GM12878 (cell line): ENCODE measurements at regions not wholly inside any gene's neighbourhood (a gene's known extent, or its start where the extent isn't known, plus 50 kb on each side); places are given as distances from the start of the nearest gene placed in this dataset.

Experiments used
- ATAC-seq: fragments of 200-7000 bp; cut with Tn5 transposase; 3 replicates; pipeline ENCODE4 v1.9.1; 2020; ENCODE audit warnings: mild to moderate bottlenecking, moderate library complexity
- BruUV-seq: library from RNA; stranded (reverse); fragments of 400-500 nt; replicated peaks from 2 replicates; lab custom pipeline; 2021; lab: Mats Ljungman, UMichigan
- CTCF ChIA-PET: fragments of 300-600 bp; sonication (Branson Sonifier 250); formaldehyde crosslinking; extraction: SDS; loops from one replicate; lab custom pipeline; 2021; ENCODE audit warnings: inconsistent platforms; lab: Yijun Ruan, JAX
- POLR2A ChIA-PET: fragments of 350-600 bp; formaldehyde crosslinking; extraction: SDS; loops from one replicate; lab custom pipeline; 2021; ENCODE audit warnings: inconsistent platforms; lab: Charles Lee
- RAD21 ChIA-PET: fragments of 300-600 bp; sonication (Branson Sonifier 250); formaldehyde crosslinking; loops from one replicate; lab custom pipeline; 2023; ENCODE audit warnings: antibody characterized with exemption; ENCODE audit not compliant: unreplicated experiment; lab: Charles Lee
- SMC1A ChIA-PET: fragments of 300-600 bp; sonication (Branson Sonifier 250); formaldehyde crosslinking; loops from one replicate; lab custom pipeline; 2023; ENCODE audit not compliant: unreplicated experiment, uncharacterized antibody; lab: Charles Lee
- DNase-seq: peaks from one replicate; pipeline ENCODE4 v3.0.0-alpha.2; 2011; ENCODE audit warnings: low read depth, low spot score
- FAIRE-seq: peaks from 3 replicates; lab custom pipeline; 2011; peaks lifted over from hg19 to GRCh38; lab: Jason Lieb, UNC
- H2AFZ ChIP-seq: 2 replicates; pipeline ENCODE4 v1.6.0; 2011; ENCODE audit warnings: low read depth, low read length, control low read depth; ENCODE audit not compliant: control insufficient read depth
- H3K27ac ChIP-seq: 2 replicates; pipeline ENCODE4 v1.5.1; 2011; ENCODE audit warnings: control low read depth; ENCODE audit not compliant: control insufficient read depth, insufficient read depth
- H3K27me3 ChIP-seq, 2 experiments: replicated peaks in 1 of 2; 2 replicates each; pipeline versions ENCODE4 v1.6.0 to v1.6.1; 2011; ENCODE audit warnings: low read length in 1 of 2; ENCODE audit not compliant: control insufficient read depth in 2 of 2, insufficient read depth in 2 of 2
- H3K36me3 ChIP-seq, 2 experiments: 2 replicates each; pipeline ENCODE4 v1.5.1; 2011; ENCODE audit warnings: low read length in 1 of 2; ENCODE audit not compliant: control insufficient read depth in 2 of 2, insufficient read depth in 2 of 2
- H3K4me1 ChIP-seq: 2 replicates; pipeline ENCODE4 v1.6.1; 2011; ENCODE audit warnings: mild to moderate bottlenecking, low read length, moderate library complexity, mixed read lengths; ENCODE audit not compliant: control insufficient read depth, insufficient read depth
- H3K4me2 ChIP-seq: 2 replicates; pipeline ENCODE4 v1.6.0; 2011; ENCODE audit warnings: control low read depth; ENCODE audit not compliant: control insufficient read depth, insufficient read depth
- H3K4me3 ChIP-seq: fragments of 200-600 bp; sonication (generic); 2 replicates; pipeline ENCODE4 v1.5.1; 2016
- H3K79me2 ChIP-seq: 2 replicates; pipeline ENCODE4 v1.6.0; 2011; ENCODE audit warnings: low read length; ENCODE audit not compliant: control insufficient read depth, insufficient read depth
- H3K9ac ChIP-seq: 2 replicates; pipeline ENCODE4 v1.8.0; 2011; ENCODE audit warnings: low read length, control low read depth, mixed read lengths; ENCODE audit not compliant: control insufficient read depth, insufficient read depth
- H3K9me3 ChIP-seq: replicated peaks from 3 replicates; pipeline ENCODE4 v1.5.1; 2011; ENCODE audit warnings: mild to moderate bottlenecking, low read length; ENCODE audit not compliant: control insufficient read depth, insufficient read depth
- H4K20me1 ChIP-seq: 2 replicates; pipeline ENCODE4 v1.6.0; 2011; ENCODE audit not compliant: control insufficient read depth, insufficient read depth
- CTCF ChIP-seq, 3 experiments: IDR thresholded peaks in 2 of 3; conservative IDR thresholded peaks in 1 of 3; 2 replicates each; pipeline ENCODE4 v1.5.1; 2011; ENCODE audit warnings: low read depth in 3 of 3, low read length in 3 of 3, mild to moderate bottlenecking in 3 of 3, control low read depth in 2 of 3, moderate library complexity in 2 of 3, inconsistent platforms in 1 of 3, mixed read lengths in 1 of 3; ENCODE audit not compliant: control insufficient read depth in 2 of 3, insufficient read depth in 1 of 3; ENCODE audit errors: extremely low read depth in 1 of 3
- DPF2 ChIP-seq: fragments of 450-650 bp; IDR thresholded peaks from 2 replicates; pipeline ENCODE4 v1.6.1; 2017; ENCODE audit warnings: mild to moderate bottlenecking
- HDAC6 ChIP-seq: fragments of 200-600 bp; sonication (generic); IDR thresholded peaks from one replicate; pipeline ENCODE4 v1.8.0; 2017; ENCODE audit warnings: antibody characterized with exemption; ENCODE audit not compliant: unreplicated experiment
- IRF4 ChIP-seq: IDR thresholded peaks from 2 replicates; pipeline ENCODE4 v1.6.1; 2011; ENCODE audit warnings: low read depth, low read length
- LARP7 ChIP-seq: fragments of 450-650 bp; IDR thresholded peaks from 2 replicates; pipeline ENCODE4 v1.6.1; 2017; ENCODE audit warnings: mild to moderate bottlenecking
- NFYB ChIP-seq: IDR thresholded peaks from 2 replicates; pipeline ENCODE4 v1.6.1; 2011; ENCODE audit warnings: low read depth, mild to moderate bottlenecking, low read length, improper control_type of control experiment, moderate library complexity; ENCODE audit not compliant: insufficient read depth
- POU2F2 ChIP-seq: IDR thresholded peaks from 3 replicates; pipeline ENCODE4 v1.6.1; 2011; ENCODE audit warnings: low read depth, mild to moderate bottlenecking, low read length, borderline replicate concordance
- RELA ChIP-seq: fragments of 450-650 bp; IDR thresholded peaks from 2 replicates; pipeline ENCODE4 v1.8.0; 2014; ENCODE audit warnings: borderline replicate concordance; ENCODE audit not compliant: partially characterized antibody
- RFX5 ChIP-seq: IDR thresholded peaks from 2 replicates; pipeline ENCODE4 v1.6.1; 2011; ENCODE audit warnings: low read depth, low read length, improper control_type of control experiment
- SIN3A ChIP-seq: IDR thresholded peaks from 2 replicates; pipeline ENCODE4 v1.6.1; 2012; ENCODE audit warnings: low read depth, low read length, improper control_type of control experiment
- SIX5 ChIP-seq: IDR thresholded peaks from 2 replicates; pipeline ENCODE4 v1.6.1; 2011; ENCODE audit warnings: mild to moderate bottlenecking, low read depth, low read length, moderate library complexity; ENCODE audit not compliant: severe bottlenecking
- SREBF1 ChIP-seq: IDR thresholded peaks from 2 replicates; pipeline ENCODE4 v1.6.1; 2012; ENCODE audit warnings: mild to moderate bottlenecking, low read length
- SREBF2 ChIP-seq: IDR thresholded peaks from 2 replicates; pipeline ENCODE4 v1.6.1; 2012; ENCODE audit warnings: mild to moderate bottlenecking, low read length
- SRF ChIP-seq, 2 experiments: IDR thresholded peaks; 2 replicates each; pipeline ENCODE4 v1.6.1; 2011; ENCODE audit warnings: low read depth in 2 of 2, low read length in 2 of 2, mild to moderate bottlenecking in 1 of 2, moderate library complexity in 1 of 2
- SUPT20H ChIP-seq: IDR thresholded peaks from 2 replicates; pipeline ENCODE4 v1.6.1; 2011; ENCODE audit warnings: low read depth, mild to moderate bottlenecking, low read length, moderate library complexity, borderline replicate concordance; ENCODE audit not compliant: control insufficient read depth
- TAF1 ChIP-seq: IDR thresholded peaks from 2 replicates; pipeline ENCODE4 v1.6.1; 2011; ENCODE audit warnings: mild to moderate bottlenecking, low read depth, low read length, borderline replicate concordance
- TCF3 ChIP-seq: IDR thresholded peaks from 2 replicates; pipeline ENCODE4 v1.6.1; 2012; ENCODE audit warnings: low read depth, mild to moderate bottlenecking, low read length, borderline replicate concordance; ENCODE audit not compliant: insufficient read depth
- WGBS: methylation state at CpG from one replicate; pipeline ENCODE4 v1.1.6; 2016; ENCODE audit warnings: low lambda C conversion rate; ENCODE audit not compliant: insufficient replicate concordance, insufficient coverage; ENCODE audit errors: missing lambda C conversion rate; 5-methylcytosine and 5-hydroxymethylcytosine counted together
- in situ Hi-C: fragments of 300-500 bp; cut with MboI; formaldehyde crosslinking; loops from 9 replicates; pipeline ENCODE4 v1.14.3; 2018; ENCODE audit warnings: mixed read lengths
- intact Hi-C: fragments of 100-400 bp; cut with micrococcal nuclease; formaldehyde crosslinking; loops from one replicate; pipeline ENCODE4 v1.14.2; 2022; ENCODE audit not compliant: unreplicated experiment

GRCh38 chr22:22372086-22372485, 127.5 kb downstream of the VPREB1 start:
- FAIRE-seq (no peak), DNase-seq (no peak), ATAC-seq (no peak)
- Histone ChIP-seq H3K4me2 (no peak overlapping the region), H3K27ac (no peak overlapping the region), H3K36me3 (no peaks in the 10 kb centered on the region), H3K4me3 (no peak overlapping the region), H2AFZ (no peak overlapping the region), H3K4me1 (peaks cover 4% of the 10 kb centered on the region; the same call in 1 of the 2 replicates), H3K27me3 (no peaks in the 10 kb centered on the region), H3K79me2 (no peaks in the 10 kb centered on the region), H3K9me3 (no peaks in the 10 kb centered on the region), H4K20me1 (no peaks in the 10 kb centered on the region), H3K9ac (no peak overlapping the region)
- TF ChIP-seq DPF2 (no peak), HDAC6 (no peak), SIN3A (no peak), RFX5 (no peak), IRF4 (no peak), POU2F2 (no peak), SIX5 (no peak), SRF (IDR thresholded peaks at IDR 0.05; ENCODE audit: low read depth in 2 of 2, low read length in 2 of 2) (no peak), RELA (no peak), CTCF (IDR thresholded peaks at IDR 0.05 in 2 of 3, conservative IDR thresholded peaks at IDR 0.05 in 1 of 3; ENCODE audit: control insufficient read depth in 2 of 3, extremely low read depth in 1 of 3, insufficient read depth in 1 of 3, low read depth in 3 of 3, low read length in 3 of 3) (no peak), SUPT20H (no peak), NFYB (no peak), SREBF2 (no peak), LARP7 (no peak), SREBF1 (no peak), TAF1 (no peak), TCF3 (no peak)
- intact Hi-C loops (no loop called here), in situ Hi-C loops (no loop called here)
- ChIA-PET POLR2A (no interaction called here), RAD21 (no interaction called here), SMC1A (no interaction called here), CTCF (interaction anchor here (0.6 to 1.1 kb wide), 2 partner anchors 11 to 29 kb away, joined by 4 read pairs; no protein-coding TSS in a partner anchor)
- 10% methylated on average over 6 of the region's 6 CpGs for WGBS
- BruUV-seq, result no TSS peak
